Aorta (tissue), 5 donors: ENCODE measurements at regions not wholly inside any gene's neighbourhood (a gene's known extent, or its start where the extent isn't known, plus 50 kb on each side); places are given as distances from the start of the nearest gene placed in this dataset.

Experiments used
- ATAC-seq: fragments of 200-7000 bp; cut with Tn5 transposase; one replicate; pipeline ENCODE4 v1.9.1; 2022; ENCODE audit warnings: moderate library complexity; ENCODE audit not compliant: low FRiP score
- DNase-seq, 2 donors: peaks; one replicate each; pipeline ENCODE4 v3.0.0-alpha.2; 2020
- H3K27ac ChIP-seq, 2 donors: one replicate each; pipeline ENCODE4 v1.5.1; 2013; ENCODE audit warnings: low read length in 2 of 2, mild to moderate bottlenecking in 2 of 2, moderate library complexity in 2 of 2, control low read depth in 1 of 2, inconsistent platforms in 1 of 2, low read depth in 1 of 2
- H3K27me3 ChIP-seq, 2 donors: one replicate each; pipeline ENCODE4 v1.6.1; 2013; ENCODE audit warnings: control low read depth in 1 of 2, low read length in 1 of 2, mild to moderate bottlenecking in 1 of 2, moderate library complexity in 1 of 2; ENCODE audit not compliant: insufficient read depth in 2 of 2, control insufficient read depth in 1 of 2
- H3K36me3 ChIP-seq, 2 donors: one replicate each; pipeline ENCODE4 v1.6.1; 2013; ENCODE audit warnings: control low read depth in 1 of 2, low read length in 1 of 2, mild to moderate bottlenecking in 1 of 2; ENCODE audit not compliant: insufficient read depth in 2 of 2, control insufficient read depth in 1 of 2
- H3K4me1 ChIP-seq, 2 donors: one replicate each; pipeline ENCODE4 v1.6.1; 2013; ENCODE audit warnings: low read length in 2 of 2, control low read depth in 1 of 2, mild to moderate bottlenecking in 1 of 2, moderate library complexity in 1 of 2; ENCODE audit not compliant: insufficient read depth in 2 of 2, control insufficient read depth in 1 of 2
- H3K4me3 ChIP-seq, 2 donors: one replicate each; pipeline ENCODE4 v1.5.1; 2013; ENCODE audit warnings: low read length in 2 of 2, control low read depth in 1 of 2, mild to moderate bottlenecking in 1 of 2
- H3K9me3 ChIP-seq: one replicate; pipeline ENCODE4 v1.6.1; 2013; ENCODE audit warnings: mild to moderate bottlenecking, low read length; ENCODE audit not compliant: control insufficient read depth
- WGBS, 2 donors: extraction: QIAGEN DNeasy Blood & Tissue Kit; methylation state at CpG; one replicate each; pipeline ENCODE4 v1.1.7; 2013; 5-methylcytosine and 5-hydroxymethylcytosine counted together
- intact Hi-C, 2 donors: fragments of 100-400 bp; cut with DNase I; formaldehyde crosslinking; loops; one replicate each; pipeline versions ENCODE4 v1.14.2 to v1.15.0; 2022
- donor health status: healthy with polysubstance abuse.
- donor health status: Bipolar disorder and iron deficiency.
- donor health status: DM: no; HTN: no; CAD: no.
- donor health status: DM: no; HTN: no; CAD: no.
- donor health status: DM: yes; HTN: yes; CAD: no.

DNA sequence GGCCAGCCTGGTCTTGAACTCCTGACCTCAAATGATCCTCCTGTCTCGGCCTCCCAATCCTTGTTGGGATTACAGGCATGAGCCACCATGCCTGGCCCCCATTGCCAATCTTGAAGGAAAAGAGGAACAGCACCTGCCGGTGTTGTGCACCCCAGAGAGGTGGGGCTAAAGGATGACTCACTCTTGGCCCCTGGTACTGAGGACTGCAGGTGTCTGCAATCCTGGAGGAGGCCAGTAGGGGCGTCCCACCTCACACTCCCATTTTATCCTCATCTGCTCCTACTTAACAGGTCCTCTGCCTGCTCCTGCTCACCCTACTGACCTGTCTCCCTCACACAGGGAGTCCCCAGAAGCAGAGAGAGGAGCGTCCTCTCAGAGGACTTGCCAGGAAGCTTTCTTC is 390.4 kb downstream of the ARHGEF28 start:
- WGBS, 2 donors = 82 to 92% methylated on average over 4 of the region's 4 CpGs
- ATAC-seq = no peak
- intact Hi-C loops = no loop called here
- peaks cover 0 to 1% of the 10 kb centered on the region in 2 donors for H3K4me1 ChIP-seq
- H3K27ac ChIP-seq = no peak overlapping the region
- no peak for DNase-seq
- no peaks in the 10 kb centered on the region for H3K36me3 ChIP-seq
- no peak overlapping the region for H3K4me3 ChIP-seq
- no peaks in the 10 kb centered on the region for H3K9me3 ChIP-seq
- H3K27me3 ChIP-seq = no peaks in the 10 kb centered on the region

DNA sequence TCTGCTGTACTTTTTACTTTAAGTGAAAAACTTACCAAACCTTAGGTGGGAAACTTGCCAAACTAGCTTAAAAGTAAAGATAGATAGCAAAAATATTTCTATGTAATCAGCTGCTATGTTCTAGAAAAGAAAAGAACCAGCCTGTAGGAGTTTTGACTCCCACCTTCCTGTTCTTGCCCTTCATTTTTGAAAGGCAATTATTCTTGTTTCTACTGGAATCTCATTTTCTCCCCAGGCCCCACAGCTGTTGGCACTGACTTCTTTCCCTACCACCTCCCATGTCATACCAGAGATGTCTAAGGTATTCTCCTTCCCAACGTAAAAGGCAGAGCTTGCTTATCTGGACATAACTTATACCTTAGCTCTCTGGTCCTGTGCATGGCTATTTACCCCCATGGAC is 389.7 kb downstream of the ARHGEF28 start:
- Histone ChIP-seq H3K27me3 (no peaks in the 10 kb centered on the region), H3K36me3 (no peaks in the 10 kb centered on the region), H3K4me1 (peaks cover 0 to 1% of the 10 kb centered on the region in 2 donors), H3K4me3 (no peak overlapping the region), H3K27ac (no peak overlapping the region), H3K9me3 (no peaks in the 10 kb centered on the region)
- no peak for DNase-seq
- intact Hi-C loops = no loop called here
- no peak for ATAC-seq
- WGBS, 2 donors = 96% methylated on average over 1 of the region's 1 CpG

DNA sequence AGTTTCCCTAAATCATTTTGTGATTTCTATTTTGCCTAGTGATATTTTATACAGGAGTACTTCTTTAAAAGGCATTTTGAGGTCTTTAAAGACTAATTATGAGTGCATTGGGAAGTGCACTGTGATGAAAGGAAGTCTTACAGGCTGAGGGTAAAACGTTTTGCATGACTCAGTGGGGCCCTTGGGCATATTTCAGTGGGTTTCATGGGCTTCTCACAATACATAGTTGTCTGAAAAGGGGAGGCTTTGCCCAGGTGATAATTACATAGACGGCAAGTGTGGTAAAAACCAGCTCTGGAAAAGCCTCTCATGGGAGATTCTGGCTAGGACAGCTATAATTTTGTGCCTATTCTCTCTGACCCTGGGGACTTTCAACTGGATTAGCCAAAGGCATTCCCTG is 387.2 kb downstream of the ARHGEF28 start:
- Histone ChIP-seq H3K9me3 (no peaks in the 10 kb centered on the region), H3K27me3 (no peaks in the 10 kb centered on the region), H3K4me1 (peaks cover 0 to 1% of the 10 kb centered on the region in 2 donors), H3K4me3 (no peak overlapping the region), H3K36me3 (no peaks in the 10 kb centered on the region), H3K27ac (no peak overlapping the region)
- intact Hi-C loops = no loop called here
- whole genome bisulfite sequencing, 2 donors = 85% methylated on average over 2 of the region's 2 CpGs
- DNase-seq (no peak), ATAC-seq (no peak)

DNA sequence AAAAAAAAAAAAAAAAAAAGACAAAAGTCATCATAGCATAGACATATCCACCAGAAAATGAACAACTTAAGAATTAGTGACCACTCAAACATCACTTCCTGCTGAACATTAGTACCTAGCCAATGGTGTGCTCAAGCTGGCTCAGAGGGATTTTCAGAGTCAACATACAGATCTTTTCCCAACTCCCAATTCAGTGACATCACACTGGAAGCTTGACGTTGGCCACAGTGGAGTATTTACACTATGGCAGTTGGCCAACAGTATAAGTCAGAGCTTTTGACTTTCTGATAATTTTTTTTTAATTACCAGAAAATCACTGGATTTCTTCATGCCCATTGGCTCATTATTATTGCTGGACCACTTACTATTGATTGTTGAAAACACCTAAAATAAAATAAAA is 383.5 kb downstream of the ARHGEF28 start:
- H3K9me3 ChIP-seq = no peaks in the 10 kb centered on the region
- ATAC-seq = no peak
- intact Hi-C loops = no loop called here
- H3K4me1 ChIP-seq = peaks cover 0 to 1% of the 10 kb centered on the region in 2 donors
- no peaks in the 10 kb centered on the region for H3K36me3 ChIP-seq
- no peak for DNase-seq
- no peaks in the 10 kb centered on the region for H3K27me3 ChIP-seq
- H3K4me3 ChIP-seq = no peak overlapping the region
- 9 to 17% methylated on average over 1 of the region's 1 CpG for WGBS, 2 donors
- no peak overlapping the region for H3K27ac ChIP-seq

DNA sequence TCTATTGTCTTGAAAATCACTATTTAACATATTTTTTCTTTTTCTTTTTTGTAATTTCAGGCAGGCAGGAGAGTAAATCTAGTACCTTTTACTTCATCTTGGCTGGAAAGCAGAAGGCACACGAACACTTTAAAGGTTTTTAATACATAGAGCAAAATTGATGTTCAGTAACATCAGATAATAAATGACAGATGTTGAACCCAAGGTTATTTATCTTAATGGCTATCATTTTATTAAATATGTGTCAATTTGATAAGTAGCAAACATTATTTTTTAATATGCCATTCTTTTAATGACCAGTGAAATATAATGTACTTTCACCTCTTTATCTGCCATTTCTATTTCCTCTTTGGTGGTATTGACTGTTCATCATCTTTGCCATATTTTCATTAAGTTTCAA is 381.2 kb downstream of the ARHGEF28 start:
- DNase-seq = no peak
- H3K4me3 ChIP-seq = no peak overlapping the region
- H3K4me1 ChIP-seq = peaks cover 0 to 1% of the 10 kb centered on the region in 2 donors
- ATAC-seq = no peak
- 0% methylated on average over 1 of the region's 1 CpG for WGBS, 2 donors
- no peaks in the 10 kb centered on the region for H3K36me3 ChIP-seq
- H3K27me3 ChIP-seq = no peaks in the 10 kb centered on the region
- intact Hi-C loops = no loop called here
- H3K9me3 ChIP-seq = peaks cover 3% of the 10 kb centered on the region
- H3K27ac ChIP-seq = no peak overlapping the region

DNA sequence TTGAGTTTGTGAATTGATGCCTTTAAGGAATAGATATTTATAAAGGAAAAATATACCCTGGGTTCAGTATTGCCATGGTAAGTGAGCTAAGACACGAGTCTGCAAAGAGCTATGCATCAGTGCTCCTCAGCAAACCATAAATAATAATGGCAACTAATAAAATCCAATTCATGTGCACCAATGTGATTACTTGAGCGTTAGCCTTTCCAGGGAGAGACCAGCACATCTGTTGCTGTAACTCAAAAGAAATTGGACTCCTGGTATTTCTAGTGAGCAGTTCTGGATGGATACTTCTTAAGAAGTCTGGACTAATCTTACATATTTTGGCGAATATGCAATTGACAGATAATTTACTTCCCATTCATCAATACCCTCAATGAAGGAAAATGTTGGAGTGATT is 373.3 kb downstream of the ARHGEF28 start:
- DNase-seq = no peak
- intact Hi-C loops = no loop called here
- no peak overlapping the region for H3K27ac ChIP-seq
- no peaks in the 10 kb centered on the region for H3K36me3 ChIP-seq
- H3K4me3 ChIP-seq = no peak overlapping the region
- peaks cover 3% of the 10 kb centered on the region for H3K9me3 ChIP-seq
- 74 to 79% methylated on average over 3 of the region's 3 CpGs for WGBS, 2 donors
- H3K27me3 ChIP-seq = peaks cover 0 to 2% of the 10 kb centered on the region in 2 donors
- no peaks in the 10 kb centered on the region for H3K4me1 ChIP-seq
- no peak for ATAC-seq

DNA sequence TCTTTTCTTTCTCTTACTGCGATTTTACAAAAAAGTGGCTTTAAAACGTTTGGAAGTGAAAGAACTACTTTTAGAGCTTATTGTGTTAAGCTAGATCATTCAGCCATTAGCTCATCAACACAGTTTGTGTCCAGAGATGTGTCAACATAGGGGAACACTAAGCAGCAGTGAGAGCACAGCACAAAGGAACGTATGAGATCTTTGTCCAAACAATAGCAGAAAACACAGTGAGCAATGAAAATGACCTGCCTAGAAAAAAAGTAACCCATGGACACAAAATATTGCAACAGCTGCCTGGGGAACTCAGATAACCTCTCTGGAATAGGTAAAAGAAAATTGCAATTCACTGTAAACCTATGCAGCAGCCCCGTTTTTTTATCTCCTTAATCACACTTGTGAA is 372.5 kb downstream of the ARHGEF28 start:
- WGBS, 2 donors = 42 to 51% methylated on average over 4 of the region's 4 CpGs
- H3K27ac ChIP-seq = no peak overlapping the region
- ATAC-seq = no peak
- H3K4me1 ChIP-seq = no peaks in the 10 kb centered on the region
- intact Hi-C loops = no loop called here
- no peak for DNase-seq
- H3K9me3 ChIP-seq = peaks cover 3% of the 10 kb centered on the region
- H3K4me3 ChIP-seq = no peak overlapping the region
- H3K27me3 ChIP-seq = peaks cover 0 to 2% of the 10 kb centered on the region in 2 donors
- no peaks in the 10 kb centered on the region for H3K36me3 ChIP-seq

DNA sequence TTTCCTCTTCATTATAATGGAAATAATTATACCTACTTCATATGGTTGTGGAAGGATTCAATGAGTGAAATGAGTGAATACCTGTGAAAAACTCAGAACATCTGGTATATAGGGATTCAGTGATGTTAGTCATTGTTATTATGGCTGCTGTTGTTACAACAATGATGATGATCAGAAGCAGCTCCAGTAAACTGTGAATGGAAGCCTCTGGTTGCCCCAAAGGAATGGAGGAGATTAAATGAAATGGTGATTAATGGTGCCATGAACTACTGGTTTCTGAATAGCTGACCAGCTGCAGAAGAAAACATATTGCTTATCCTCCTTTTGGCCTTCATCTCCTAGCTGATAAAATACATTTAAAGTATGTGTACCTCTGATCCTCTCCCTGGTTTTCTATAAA is 372.0 kb downstream of the ARHGEF28 start:
- no peak for ATAC-seq
- no peaks in the 10 kb centered on the region for H3K36me3 ChIP-seq
- H3K4me3 ChIP-seq = no peak overlapping the region
- H3K27ac ChIP-seq = no peak overlapping the region
- peaks cover 3% of the 10 kb centered on the region for H3K9me3 ChIP-seq
- intact Hi-C loops = no loop called here
- no peaks in the 10 kb centered on the region for H3K4me1 ChIP-seq
- H3K27me3 ChIP-seq = peaks cover 0 to 2% of the 10 kb centered on the region in 2 donors
- DNase-seq = no peak

DNA sequence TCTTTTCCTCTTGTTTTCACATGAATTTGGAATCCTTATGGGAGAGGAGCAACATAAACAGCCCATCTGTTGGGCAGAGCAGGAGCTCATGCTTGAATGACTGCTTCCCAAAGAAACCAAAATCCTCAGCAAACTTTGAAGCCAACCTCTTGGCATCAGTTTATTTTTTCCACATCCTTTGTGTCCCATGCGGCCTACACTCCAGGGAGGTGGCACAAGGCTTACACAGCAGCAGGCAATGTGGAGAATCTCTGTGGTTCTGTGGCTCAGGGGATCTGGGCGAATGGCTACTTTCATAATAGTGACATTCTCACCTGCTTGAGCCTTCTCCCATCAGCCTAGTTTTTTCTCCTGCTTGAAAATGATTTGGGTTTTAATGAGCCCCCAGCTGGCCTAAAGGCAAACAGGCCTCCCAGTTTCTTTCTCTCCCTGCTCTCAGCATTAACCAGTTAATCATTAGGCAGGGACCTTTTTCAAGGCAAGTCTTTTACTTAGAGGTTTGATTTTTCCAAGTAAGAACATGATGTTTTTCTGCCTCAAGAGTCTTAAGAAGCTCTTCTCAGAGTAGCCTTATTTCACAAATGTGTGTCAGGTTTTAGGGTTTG is 370.3 kb downstream of the ARHGEF28 start:
- WGBS, 2 donors = 45 to 60% methylated on average over 2 of the region's 2 CpGs
- Histone ChIP-seq H3K9me3 (no peaks in the 10 kb centered on the region), H3K4me1 (no peaks in the 10 kb centered on the region), H3K4me3 (no peak overlapping the region), H3K27me3 (peaks cover 0 to 2% of the 10 kb centered on the region in 2 donors), H3K27ac (no peak overlapping the region), H3K36me3 (no peaks in the 10 kb centered on the region)
- intact Hi-C loops = no loop called here
- DNase-seq (no peak), ATAC-seq (no peak)
